GM18867 (cell line): ENCODE measurements at regions not wholly inside any gene's neighbourhood (a gene's known extent, or its start where the extent isn't known, plus 50 kb on each side); places are given as distances from the start of the nearest gene placed in this dataset.

Experiments
- ATAC-seq: cut with Tn5 transposase; IDR thresholded peaks from one replicate; pipeline ENCODE4 v1.9.1; 2021; ENCODE audit warnings: mild to moderate bottlenecking, moderate library complexity; ENCODE audit not compliant: unreplicated experiment

DNA sequence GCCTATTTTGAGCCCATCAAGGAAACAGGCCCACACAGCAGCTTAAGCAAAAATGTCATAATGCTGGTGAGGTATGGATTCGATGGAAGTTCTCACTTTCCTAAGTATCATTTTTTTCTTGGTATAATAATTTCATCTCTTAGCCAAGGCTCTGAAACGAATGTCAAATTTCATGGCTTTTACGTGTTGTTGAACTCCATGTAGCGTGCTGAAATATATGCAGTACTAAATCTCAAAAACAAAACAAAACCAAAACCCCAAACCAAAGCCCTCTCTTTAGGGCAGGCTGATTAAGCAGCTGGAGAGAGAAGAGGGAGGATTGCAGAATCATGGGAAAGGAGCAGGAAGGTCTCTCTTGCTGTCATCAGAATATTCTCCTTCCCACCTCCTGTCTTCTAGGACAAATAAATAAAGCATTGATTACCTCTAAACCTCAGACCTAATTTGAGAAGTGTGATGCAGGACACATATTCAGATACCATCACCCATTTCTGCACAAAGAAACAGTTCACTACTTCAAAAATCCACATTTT lies 58.3 kb downstream of the TMEM174 start:
- ATAC-seq: no peak

DNA sequence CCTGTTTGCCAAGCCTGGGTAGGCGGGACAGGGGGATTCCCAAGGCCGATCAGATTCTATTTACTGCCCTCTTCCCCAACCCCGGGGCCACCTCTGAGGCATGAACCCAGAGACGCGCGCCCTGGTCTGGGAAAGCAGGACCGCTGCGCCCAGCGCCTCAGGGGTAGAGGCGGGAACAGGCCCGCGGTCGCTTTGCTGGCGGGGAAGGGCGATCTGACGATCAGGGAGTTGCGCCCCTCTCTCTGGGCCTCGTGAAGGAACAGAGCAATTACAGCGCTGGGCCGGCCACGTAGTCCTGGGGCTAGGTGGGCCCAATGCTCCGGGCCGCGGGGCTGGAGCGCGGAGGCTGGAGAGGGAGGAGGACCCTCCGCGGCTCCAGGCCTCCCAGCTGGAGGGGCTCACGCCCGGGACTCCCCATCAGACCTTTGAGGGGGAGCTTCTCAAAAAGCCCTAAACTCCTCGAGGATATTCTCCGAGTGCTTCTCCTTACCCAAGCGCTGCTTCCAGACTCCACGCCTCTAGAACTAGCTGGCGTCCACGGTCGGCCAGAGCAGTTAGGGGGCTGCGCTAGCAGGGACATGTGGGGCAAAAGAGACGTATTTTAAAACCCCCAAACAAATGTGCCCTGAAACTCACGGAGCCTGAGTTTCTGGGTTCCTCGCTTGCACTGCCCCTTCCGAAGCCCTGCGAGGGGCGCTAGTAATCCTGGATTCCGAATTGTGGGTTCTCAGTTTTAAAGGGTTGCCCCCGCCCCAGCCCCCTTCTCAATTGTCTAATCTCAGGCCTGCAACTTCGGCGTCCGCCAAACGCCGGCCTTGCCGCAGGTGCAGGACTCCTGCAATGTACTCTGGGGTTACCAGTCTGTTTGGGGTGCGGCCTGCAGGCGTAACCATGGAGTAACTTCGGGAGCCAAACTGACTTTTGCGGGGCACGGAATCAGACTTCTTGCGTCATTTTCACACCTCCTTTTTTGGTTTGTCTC lies 57.6 kb downstream of the TMEM174 start:
- ATAC-seq: no peak

GRCh38 chr5:73229271-73229670 lies 56.3 kb downstream of the TMEM174 start:
- no peak for ATAC-seq

DNA sequence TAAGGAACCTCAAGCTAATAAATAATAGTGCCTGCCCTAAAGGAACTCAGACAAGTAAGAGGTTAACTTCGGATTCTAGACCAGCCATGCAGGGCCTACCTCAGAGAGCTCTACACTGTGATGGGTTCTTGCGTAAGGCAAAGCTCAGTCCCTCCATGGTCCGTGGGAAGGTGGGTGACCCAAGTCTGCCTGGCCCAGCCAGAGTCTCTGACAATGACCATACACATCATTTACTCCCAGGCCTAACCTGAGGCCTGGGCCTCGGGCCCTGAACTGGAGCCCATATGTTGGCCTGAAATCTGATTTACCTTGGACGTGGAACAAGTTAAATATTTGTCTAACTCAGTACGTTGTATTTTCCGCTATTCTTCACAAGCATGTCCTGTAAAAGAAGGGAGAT lies 55.1 kb downstream of the TMEM174 start:
- ATAC-seq: no peak
